ENCODE measurements at regions not wholly inside any gene's neighbourhood (a gene's known extent, or its start where the extent isn't known, plus 50 kb on each side); places are given as distances from the start of the nearest gene placed in this dataset.

DNA sequence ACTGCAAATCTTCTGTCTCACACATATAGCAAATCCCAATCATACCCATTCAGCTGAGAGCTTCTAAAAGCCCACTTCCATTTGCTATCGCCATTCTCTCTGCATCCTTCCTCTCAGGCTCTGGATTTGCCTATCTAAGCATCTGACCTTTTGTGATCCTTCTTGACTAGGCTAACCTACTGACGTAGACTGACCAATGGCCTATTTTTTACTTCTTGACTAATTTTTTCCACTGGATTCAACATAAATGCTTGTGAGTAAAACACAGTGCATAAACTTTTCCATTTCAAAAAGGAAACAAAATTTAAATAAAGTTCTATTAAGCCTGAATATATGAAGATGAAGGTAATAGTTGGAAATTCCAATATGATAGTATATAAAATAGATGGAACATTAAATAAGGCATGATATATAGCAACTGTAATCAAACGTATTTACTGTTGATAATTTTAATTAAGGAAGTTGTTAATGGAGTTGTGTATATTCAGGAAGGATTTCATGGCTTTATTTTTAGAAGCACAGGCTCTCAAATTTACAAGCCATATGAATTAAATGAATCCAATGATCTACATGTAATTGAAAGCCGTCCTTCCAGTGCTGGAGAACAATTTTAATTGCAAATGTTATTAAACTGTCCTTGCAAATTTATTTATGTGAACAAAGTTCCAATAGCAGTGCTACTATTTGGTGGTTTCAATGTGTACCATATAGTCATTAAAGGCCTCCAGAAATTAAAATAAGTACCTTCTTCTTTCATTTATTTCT, 918.4 kb downstream of the SORCS3 start:
- TF ChIP-seq CTCF (IDR thresholded peaks at IDR 0.05) (no peak), POLR2AphosphoS5 (IDR thresholded peaks at IDR 0.05) (no peak), POLR2A (IDR thresholded peaks at IDR 0.05; ENCODE audit: low read depth) (no peak)

All from esophagus muscularis mucosa (tissue), 3 donors.